Esophagus muscularis mucosa (tissue), 4 donors: ENCODE measurements at regions not wholly inside any gene's neighbourhood (a gene's known extent, or its start where the extent isn't known, plus 50 kb on each side); places are given as distances from the start of the nearest gene placed in this dataset.

Experiments
- DNase-seq: peaks from one replicate; pipeline ENCODE4 v3.0.0-alpha.2; 2017; ENCODE audit errors: extremely low spot score
- H3K27ac ChIP-seq, 4 donors: fragments of 200-600 bp; sonication (generic); replicated peaks in 1 of 4; 1 replicate in 3 of 4; 2 replicates in 1 of 4; pipeline ENCODE4 v1.5.1; 2016 to 2019; ENCODE audit warnings: mild to moderate bottlenecking in 1 of 4
- H3K27me3 ChIP-seq, 4 donors: fragments of 200-600 bp; sonication (generic); one replicate each; pipeline versions ENCODE4 v1.5.1 to v1.6.0; 2016 to 2019
- H3K36me3 ChIP-seq, 4 donors: fragments of 200-600 bp; sonication (generic); one replicate each; pipeline ENCODE4 v1.5.1; 2016 to 2019
- H3K4me1 ChIP-seq, 4 donors: fragments of 200-600 bp; sonication (generic); one replicate each; pipeline ENCODE4 v1.5.1; 2016 to 2019
- H3K4me3 ChIP-seq, 4 donors: fragments of 200-600 bp; sonication (generic); 1 replicate in 2 of 4; 2 replicates in 2 of 4; pipeline ENCODE4 v1.5.1; 2016 to 2019; ENCODE audit warnings: mild to moderate bottlenecking in 4 of 4, moderate library complexity in 1 of 4
- H3K9me3 ChIP-seq, 4 donors: fragments of 200-600 bp; sonication (generic); 1 replicate in 3 of 4; 2 replicates in 1 of 4; pipeline ENCODE4 v1.5.1; 2016 to 2019
- CTCF ChIP-seq, 3 experiments: fragments of 200-600 bp in 2 of 3; fragments of 450-650 bp in 1 of 3; sonication (generic) in 2 of 3; IDR thresholded peaks; one replicate each; pipeline ENCODE4 v1.5.1; 2017 to 2019; ENCODE audit warnings: antibody characterized with exemption in 3 of 3, mild to moderate bottlenecking in 2 of 3, moderate library complexity in 1 of 3
- EP300 ChIP-seq: sonication (generic); formaldehyde crosslinking; IDR thresholded peaks from one replicate; pipeline ENCODE4 v1.6.1; 2017; ENCODE audit warnings: antibody characterized with exemption
- POLR2A ChIP-seq: fragments of 450-650 bp; IDR thresholded peaks from one replicate; pipeline ENCODE4 v1.6.1; 2017; ENCODE audit warnings: antibody characterized with exemption, moderate library complexity, mild to moderate bottlenecking, low read depth
- POLR2AphosphoS5 ChIP-seq, 2 donors: sonication (generic); formaldehyde crosslinking; IDR thresholded peaks; one replicate each; pipeline ENCODE4 v1.6.1; 2017; ENCODE audit warnings: antibody characterized with exemption in 2 of 2
- WGBS: methylation state at CpG from one replicate; pipeline ENCODE4 v1.1.5; 2018; 5-methylcytosine and 5-hydroxymethylcytosine counted together
- intact Hi-C: fragments of 100-400 bp; cut with DNase I; formaldehyde crosslinking; loops from one replicate; pipeline ENCODE4 v1.15.1; 2023

DNA sequence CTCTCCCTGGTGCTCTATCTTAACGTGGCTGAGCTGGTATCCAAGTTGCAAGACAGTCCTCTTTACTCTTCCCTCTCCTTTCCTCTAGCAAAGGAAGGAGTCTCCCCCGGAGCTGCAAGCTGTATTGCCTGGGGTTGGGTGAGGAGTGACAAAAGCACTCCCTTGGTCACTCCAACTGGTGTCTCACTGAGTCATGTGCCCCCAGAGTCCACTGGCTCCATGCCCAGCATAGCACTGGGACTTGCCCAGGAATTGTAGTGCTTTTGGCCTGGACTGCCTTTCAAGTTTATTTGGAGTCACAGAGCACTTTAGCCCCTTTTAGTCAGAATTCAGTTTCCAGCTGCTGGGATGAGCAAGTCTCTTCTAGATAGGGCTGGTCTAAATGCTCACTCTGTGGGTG is 82.6 kb upstream of the FST start:
- intact Hi-C loops: no loop called here

DNA sequence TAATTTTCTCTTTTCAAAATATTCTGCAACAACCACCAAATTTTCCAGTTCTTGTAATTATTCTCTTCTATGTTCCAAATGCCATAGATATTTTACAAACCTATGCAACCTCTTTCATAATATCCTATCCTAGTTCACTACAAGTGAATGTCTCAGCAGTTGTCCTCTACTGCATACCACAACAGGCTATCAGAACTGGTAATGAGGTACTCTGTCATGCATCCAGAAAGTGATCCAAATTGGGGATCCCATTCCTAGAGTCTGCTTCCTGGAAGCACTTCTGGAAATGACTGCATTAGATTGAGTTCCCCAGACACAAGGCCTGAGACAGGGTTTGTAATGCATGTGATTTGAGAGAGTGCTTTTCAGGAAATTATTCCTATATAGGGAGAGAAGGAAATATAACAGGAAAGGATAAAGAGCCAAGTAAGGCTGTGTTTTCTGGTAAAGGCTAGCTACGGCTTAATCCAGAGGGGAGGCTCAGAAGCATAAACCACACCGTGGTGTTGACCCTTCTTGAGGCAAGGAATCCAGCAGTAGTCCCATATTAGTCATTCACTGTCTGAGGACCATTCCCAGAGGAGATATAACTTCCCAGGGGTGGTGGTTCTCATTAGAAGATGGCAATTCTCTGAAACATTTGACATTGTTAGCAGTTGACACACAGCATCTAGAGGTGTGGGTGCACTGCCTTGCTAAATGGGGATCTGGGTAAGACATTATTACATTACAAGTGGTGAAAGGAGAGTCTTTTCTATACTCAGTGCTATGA is 80.3 kb upstream of the FST start:
- Histone ChIP-seq H3K4me3 (no peak overlapping the region), H3K36me3 (no peaks in the 10 kb centered on the region), H3K27me3 (no peaks in the 10 kb centered on the region), H3K4me1 (peaks cover 0 to 5% (median 0%) of the 10 kb centered on the region in 4 donors), H3K27ac (no peak overlapping the region), H3K9me3 (no peaks in the 10 kb centered on the region)
- no peak for TF ChIP-seq POLR2AphosphoS5 (IDR thresholded peaks at IDR 0.05)
- no peak for TF ChIP-seq EP300
- no peak for TF ChIP-seq POLR2A
- no peak for TF ChIP-seq CTCF (IDR thresholded peaks at IDR 0.05)
- no peak for DNase-seq
- 85% methylated on average over 2 of the region's 2 CpGs for WGBS
- intact Hi-C loops: no loop called here

More for the DNA sequence above, 82.6 kb upstream of the FST start:
- Histone ChIP-seq H3K27me3 (no peaks in the 10 kb centered on the region), H3K4me3 (no peak overlapping the region), H3K9me3 (no peaks in the 10 kb centered on the region), H3K36me3 (no peaks in the 10 kb centered on the region), H3K4me1 (no peaks in the 10 kb centered on the region), H3K27ac (no peak overlapping the region)
- DNase-seq: no peak
- no peak for TF ChIP-seq POLR2A
- TF ChIP-seq POLR2AphosphoS5 (IDR thresholded peaks at IDR 0.05): no peak
- TF ChIP-seq EP300: no peak
- TF ChIP-seq CTCF (IDR thresholded peaks at IDR 0.05): no peak
- WGBS: 40% methylated on average over 2 of the region's 2 CpGs

DNA sequence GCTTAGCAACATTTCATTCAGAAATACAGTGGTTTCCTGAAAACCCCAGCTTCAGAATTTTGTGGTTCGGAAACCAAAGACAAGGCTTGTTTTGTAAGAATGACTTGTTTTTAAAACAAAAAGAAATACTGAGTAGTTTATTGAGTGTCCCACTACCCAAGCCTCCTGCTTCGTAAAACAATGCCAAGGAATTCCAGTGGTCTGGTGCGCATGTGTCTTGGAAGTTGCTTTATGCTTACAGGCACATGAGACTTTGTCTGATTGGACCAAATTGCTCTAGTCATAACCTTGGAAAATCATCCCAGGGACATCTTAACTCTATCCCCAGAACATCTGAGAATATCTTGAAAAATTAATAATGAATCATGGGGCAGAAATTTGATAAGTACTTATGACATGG is 77.1 kb upstream of the FST start:
- no peaks in the 10 kb centered on the region for H3K9me3 ChIP-seq
- H3K36me3 ChIP-seq: no peaks in the 10 kb centered on the region
- 86% methylated on average over 3 of the region's 3 CpGs for WGBS
- no peaks in the 10 kb centered on the region for H3K27me3 ChIP-seq
- peaks cover 0 to 6% (median 0%) of the 10 kb centered on the region in 4 donors for H3K4me1 ChIP-seq
- H3K27ac ChIP-seq: no peak overlapping the region
- no peak for DNase-seq
- intact Hi-C loops: no loop called here
- no peak overlapping the region for H3K4me3 ChIP-seq
- no peak for TF ChIP-seq CTCF (IDR thresholded peaks at IDR 0.05)
- TF ChIP-seq POLR2AphosphoS5 (IDR thresholded peaks at IDR 0.05): no peak
- TF ChIP-seq POLR2A: no peak
- no peak for TF ChIP-seq EP300

DNA sequence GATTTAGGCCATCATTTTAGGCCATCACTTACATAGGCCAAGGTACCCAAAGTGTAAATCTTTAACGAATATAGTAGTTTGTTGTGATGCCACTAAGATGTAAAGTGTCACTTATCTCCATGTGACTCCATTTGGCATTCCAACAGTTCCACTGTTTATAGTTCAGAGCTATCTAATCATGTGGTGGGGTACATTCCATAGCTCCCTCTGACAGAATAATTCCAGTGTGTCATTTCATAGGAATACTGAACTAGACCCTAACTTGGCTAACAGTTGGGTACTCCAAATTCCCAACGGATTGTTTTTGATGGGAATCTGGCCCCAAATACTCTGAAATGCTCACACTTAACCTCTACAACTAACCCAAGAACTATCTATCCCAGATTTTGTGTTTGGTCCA is 76.7 kb upstream of the FST start:
- intact Hi-C loops: no loop called here
- no peaks in the 10 kb centered on the region for H3K9me3 ChIP-seq
- peaks cover 0 to 6% (median 0%) of the 10 kb centered on the region in 4 donors for H3K4me1 ChIP-seq
- TF ChIP-seq EP300: no peak
- no peak for TF ChIP-seq POLR2A
- no peak for TF ChIP-seq POLR2AphosphoS5 (IDR thresholded peaks at IDR 0.05)
- TF ChIP-seq CTCF (IDR thresholded peaks at IDR 0.05): no peak
- no peaks in the 10 kb centered on the region for H3K36me3 ChIP-seq
- H3K27me3 ChIP-seq: no peaks in the 10 kb centered on the region
- DNase-seq: no peak
- WGBS: 67% methylated on average over 1 of the region's 2 CpGs
- H3K27ac ChIP-seq: no peak overlapping the region
- H3K4me3 ChIP-seq: no peak overlapping the region

GRCh38 chr5:53405396-53405795 is 75.0 kb upstream of the FST start:
- no peak for DNase-seq
- TF ChIP-seq CTCF (IDR thresholded peaks at IDR 0.05): no peak
- no peak for TF ChIP-seq EP300
- no peak for TF ChIP-seq POLR2A
- TF ChIP-seq POLR2AphosphoS5 (IDR thresholded peaks at IDR 0.05): no peak
- H3K27ac ChIP-seq: no peak overlapping the region
- 91% methylated on average over 1 of the region's 1 CpG for WGBS
- H3K4me1 ChIP-seq: peaks cover 0 to 6% (median 0%) of the 10 kb centered on the region in 4 donors
- H3K4me3 ChIP-seq: no peak overlapping the region
- no peaks in the 10 kb centered on the region for H3K9me3 ChIP-seq
- H3K27me3 ChIP-seq: no peaks in the 10 kb centered on the region
- intact Hi-C loops: no loop called here
- H3K36me3 ChIP-seq: no peaks in the 10 kb centered on the region
